B cell (primary cell): ENCODE measurements at regions not wholly inside any gene's neighbourhood (a gene's known extent, or its start where the extent isn't known, plus 50 kb on each side); places are given as distances from the start of the nearest gene placed in this dataset.

Experiments used
- ATAC-seq: fragments of 200-7000 bp; cut with Tn5 transposase; one replicate; pipeline ENCODE4 v1.10.0; 2021; ENCODE audit warnings: low read depth, mild to moderate bottlenecking, moderate number of reproducible peaks, moderate library complexity
- CTCF ChIA-PET: fragments of 350-600 bp; sonication (Branson Sonifier 250); formaldehyde crosslinking; loops from one replicate; lab custom pipeline; 2021; ENCODE audit warnings: antibody characterized with exemption, inconsistent platforms; lab: Charles Lee
- POLR2A ChIA-PET: fragments of 350-600 bp; sonication (Branson Sonifier 250); formaldehyde crosslinking; loops from one replicate; lab custom pipeline; 2021; ENCODE audit warnings: antibody characterized with exemption; lab: Charles Lee
- DNase-seq: peaks from one replicate; pipeline ENCODE4 v3.0.0; 2013
- H2AFZ ChIP-seq: 2 replicates; pipeline ENCODE4 v1.6.1; 2012; ENCODE audit warnings: mild to moderate bottlenecking, low read depth, low read length; ENCODE audit not compliant: insufficient read depth, poor library complexity, severe bottlenecking
- H3K27ac ChIP-seq, 2 donors: 1 replicate in 1 of 2; 2 replicates in 1 of 2; pipeline ENCODE4 v1.5.1; 2012 to 2013; ENCODE audit warnings: low read length in 2 of 2, mild to moderate bottlenecking in 2 of 2, moderate library complexity in 1 of 2
- H3K27me3 ChIP-seq, 4 experiments: fragments of 200-600 bp in 1 of 4; sonication (generic) in 1 of 4; replicated peaks in 1 of 4; 1 replicate in 2 of 4; 2 replicates in 2 of 4; pipeline versions ENCODE4 v1.6.1 to v1.7.0; 2013 to 2016; ENCODE audit warnings: low read length in 3 of 4, mild to moderate bottlenecking in 2 of 4, mixed read lengths in 1 of 4, moderate library complexity in 1 of 4; ENCODE audit not compliant: insufficient read depth in 4 of 4, control insufficient read depth in 3 of 4; ENCODE audit errors: control extremely low read depth in 1 of 4
- H3K36me3 ChIP-seq, 2 experiments: replicated peaks in 1 of 2; 1 replicate in 1 of 2; 2 replicates in 1 of 2; pipeline versions ENCODE4 v1.6.1 to v1.7.1; 2013; ENCODE audit warnings: low read length in 1 of 2; ENCODE audit not compliant: insufficient read depth in 2 of 2, control insufficient read depth in 1 of 2; ENCODE audit errors: control extremely low read depth in 1 of 2, extremely low read depth in 1 of 2
- H3K4me1 ChIP-seq, 2 donors: fragments of 200-600 bp in 1 of 2; sonication (generic) in 1 of 2; 1 replicate in 1 of 2; 2 replicates in 1 of 2; pipeline versions ENCODE4 v1.5.1 to v1.6.1; 2013 to 2017; ENCODE audit warnings: low read length in 2 of 2; ENCODE audit not compliant: control insufficient read depth in 2 of 2, insufficient read depth in 2 of 2
- H3K4me2 ChIP-seq: replicated peaks from 2 replicates; pipeline ENCODE3; 2012; ENCODE audit warnings: mild to moderate bottlenecking, low read depth, low read length; ENCODE audit not compliant: poor library complexity, severe bottlenecking
- H3K4me3 ChIP-seq, 5 experiments: fragments of 200-600 bp in 1 of 5; sonication (generic) in 1 of 5; 1 replicate in 3 of 5; 2 replicates in 2 of 5; pipeline versions ENCODE4 v1.5.1 to v1.7.0; 2011 to 2016; ENCODE audit warnings: low read length in 4 of 5, mild to moderate bottlenecking in 4 of 5, low read depth in 2 of 5, control low read depth in 1 of 5, moderate library complexity in 1 of 5; ENCODE audit not compliant: insufficient read depth in 1 of 5; ENCODE audit errors: control extremely low read depth in 1 of 5, extremely low read depth in 1 of 5
- H3K79me2 ChIP-seq: fragments of 200-600 bp; sonication (generic); one replicate; pipeline ENCODE4 v1.6.0; 2016; ENCODE audit warnings: low read length; ENCODE audit not compliant: control insufficient read depth, insufficient read depth
- H3K9ac ChIP-seq: fragments of 200-600 bp; sonication (generic); 2 replicates; pipeline ENCODE4 v1.6.1; 2017; ENCODE audit warnings: mild to moderate bottlenecking, low read length, moderate library complexity
- H3K9me3 ChIP-seq, 3 donors: one replicate each; pipeline versions ENCODE4 v1.6.1 to v1.7.1; 2013; ENCODE audit warnings: low read length in 2 of 3; ENCODE audit not compliant: control insufficient read depth in 2 of 3, insufficient read depth in 1 of 3; ENCODE audit errors: control extremely low read depth in 1 of 3
- H4K20me1 ChIP-seq: 2 replicates; pipeline ENCODE4 v1.6.0; 2012; ENCODE audit warnings: mild to moderate bottlenecking, low read length; ENCODE audit not compliant: insufficient read depth, control insufficient read depth, poor library complexity, severe bottlenecking
- H3K27ac Mint-ChIP-seq: one replicate; pipeline ENCODE4 v1.8.0; 2021; ENCODE audit warnings: mixed read lengths
- H3K27me3 Mint-ChIP-seq: one replicate; pipeline ENCODE4 v1.8.0; 2021; ENCODE audit warnings: mixed read lengths
- H3K4me1 Mint-ChIP-seq: one replicate; pipeline ENCODE4 v1.8.0; 2021; ENCODE audit warnings: mixed read lengths
- H3K4me3 Mint-ChIP-seq: one replicate; pipeline ENCODE4 v1.8.0; 2021; ENCODE audit warnings: mixed read lengths
- H3K9me3 Mint-ChIP-seq: one replicate; pipeline ENCODE4 v1.8.0; 2022; ENCODE audit warnings: mixed read lengths; ENCODE audit not compliant: insufficient read depth
- CTCF ChIP-seq: fragments of 200-600 bp; IDR thresholded peaks from one replicate; pipeline ENCODE4 v1.8.0; 2022; ENCODE audit warnings: antibody characterized with exemption, mild to moderate bottlenecking
- EZH2 ChIP-seq: IDR thresholded peaks from 2 replicates; pipeline ENCODE4 v1.6.1; 2012; ENCODE audit warnings: borderline replicate concordance, low read depth, mild to moderate bottlenecking, moderate library complexity, low read length; ENCODE audit not compliant: insufficient read depth, poor library complexity, severe bottlenecking
- WGBS: methylation state at CpG from one replicate; pipeline ENCODE4 v1.1.5; 2013; ENCODE audit warnings: missing lambda C conversion rate; ENCODE audit not compliant: insufficient coverage; 5-methylcytosine and 5-hydroxymethylcytosine counted together
- intact Hi-C: fragments of 100-400 bp; cut with micrococcal nuclease; formaldehyde crosslinking; loops from one replicate; pipeline ENCODE4 v1.10.0; 2022

- WGBS, result 100% methylated on average over 1 of the region's 1 CpG
- H3K9ac ChIP-seq, result no peak overlapping the region
- no peaks in the 10 kb centered on the region for H3K9me3 Mint-ChIP-seq
- no peak overlapping the region for H3K4me3 ChIP-seq
- H3K36me3 ChIP-seq, result no peaks in the 10 kb centered on the region
- H3K79me2 ChIP-seq, result no peaks in the 10 kb centered on the region
- DNase-seq (no peak), ATAC-seq (no peak)
- H3K27me3 Mint-ChIP-seq, result no peaks in the 10 kb centered on the region
- CTCF ChIA-PET, result no interaction called here
- H3K4me1 Mint-ChIP-seq, result no peaks in the 10 kb centered on the region
- no peaks in the 10 kb centered on the region for H3K4me1 ChIP-seq
- H3K4me3 Mint-ChIP-seq, result no peak overlapping the region
- no peaks in the 10 kb centered on the region for H3K9me3 ChIP-seq
- H4K20me1 ChIP-seq, result no peaks in the 10 kb centered on the region
- TF ChIP-seq EZH2 (no peak), CTCF (no peak)
- no peak overlapping the region for H3K27ac ChIP-seq
- H3K27ac Mint-ChIP-seq, result no peak overlapping the region
- H3K4me2 ChIP-seq, result no peak overlapping the region
- no peak overlapping the region for H2AFZ ChIP-seq
- no peaks in the 10 kb centered on the region for H3K27me3 ChIP-seq
- intact Hi-C loops, result no loop called here
- POLR2A ChIA-PET, result no interaction called here
Measured at GRCh38 chr1:163824006-163824405, 502.3 kb downstream of the NUF2 start.

GRCh38 chr1:163824490-163824889 is 502.7 kb downstream of the NUF2 start:
- intact Hi-C loops, result no loop called here
- Histone ChIP-seq H3K27me3 (no peaks in the 10 kb centered on the region), H2AFZ (no peak overlapping the region), H3K9me3 (no peaks in the 10 kb centered on the region), H3K79me2 (no peaks in the 10 kb centered on the region), H3K4me1 (no peaks in the 10 kb centered on the region), H4K20me1 (no peaks in the 10 kb centered on the region), H3K27ac (no peak overlapping the region), H3K4me3 (no peak overlapping the region), H3K4me2 (no peak overlapping the region), H3K9ac (no peak overlapping the region), H3K36me3 (no peaks in the 10 kb centered on the region)
- WGBS, result 80% methylated on average over 3 of the region's 3 CpGs
- ChIA-PET POLR2A (no interaction called here), CTCF (no interaction called here)
- ATAC-seq, result no peak
- Mint-ChIP-seq H3K4me1 (no peaks in the 10 kb centered on the region), H3K4me3 (no peak overlapping the region), H3K27me3 (no peaks in the 10 kb centered on the region), H3K9me3 (no peaks in the 10 kb centered on the region), H3K27ac (no peak overlapping the region)
- TF ChIP-seq CTCF (no peak), EZH2 (no peak)
- DNase-seq, result no peak
